ENCODE measurements at regions not wholly inside any gene's neighbourhood (a gene's known extent, or its start where the extent isn't known, plus 50 kb on each side); places are given as distances from the start of the nearest gene placed in this dataset.

DNA sequence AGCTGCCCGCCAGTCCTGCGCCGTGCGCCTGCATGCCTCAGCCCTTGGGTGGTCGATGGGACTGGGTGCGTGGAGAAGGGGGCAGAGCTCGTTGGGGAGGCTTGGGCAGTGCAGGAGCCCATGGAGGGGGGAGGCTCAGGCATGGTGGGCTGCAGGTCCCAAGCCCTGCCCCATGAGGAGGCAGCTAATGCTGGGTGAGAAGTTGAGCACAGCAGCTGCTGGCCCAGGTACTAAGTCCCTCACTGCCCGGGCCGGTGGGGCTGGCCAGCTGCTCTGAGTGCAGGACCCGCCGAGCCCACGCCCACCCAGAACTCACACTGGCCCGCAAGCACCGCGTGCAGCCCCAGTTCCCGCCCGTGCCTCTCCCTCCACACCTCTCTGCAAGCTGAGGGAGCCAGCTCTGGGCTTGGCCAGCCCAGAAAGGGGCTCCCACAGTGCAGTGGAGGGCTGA lies 764.3 kb upstream of the TYRP1 start:
- no peak for DNase-seq (ENCODE audit: low spot score)

DNA sequence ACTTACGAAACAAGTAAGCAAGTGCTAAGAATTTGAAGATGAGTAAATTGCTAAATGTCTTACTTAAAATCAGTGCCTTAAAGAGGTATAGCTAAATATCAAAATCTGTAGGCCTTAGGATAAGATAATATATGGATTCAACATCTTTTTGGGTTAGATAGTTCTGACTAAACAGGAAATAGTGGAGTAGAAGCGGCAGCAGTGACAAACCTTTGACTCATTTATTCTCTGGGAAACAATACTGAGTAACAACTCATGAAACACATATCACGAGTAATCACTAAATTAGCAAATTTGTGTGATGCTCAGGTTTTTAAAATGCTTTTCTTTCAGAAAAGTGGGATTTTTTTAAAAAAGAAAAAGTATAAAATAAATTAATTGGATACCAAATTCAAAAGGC lies 762.1 kb upstream of the TYRP1 start:
- DNase-seq (ENCODE audit: low spot score), result no peak

DNA sequence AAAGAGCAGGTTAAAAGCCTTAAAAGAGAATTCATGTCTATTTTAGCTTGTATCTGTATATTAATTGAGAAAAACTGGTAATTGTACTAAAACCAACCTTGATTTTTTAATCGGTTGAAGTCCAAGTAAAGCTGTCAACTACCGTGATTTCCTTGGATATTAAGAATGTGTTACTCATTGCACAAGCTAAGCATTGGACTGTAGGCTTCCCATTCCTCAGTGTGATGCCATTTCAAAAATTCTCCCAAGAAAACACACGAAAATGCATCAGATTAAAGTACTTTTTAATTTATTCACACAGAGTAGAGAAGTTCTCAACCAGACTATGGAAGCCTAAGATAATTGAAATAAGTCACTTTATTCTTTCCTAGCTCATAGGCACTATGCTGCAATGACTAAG lies 761.4 kb upstream of the TYRP1 start:
- no peak for DNase-seq (ENCODE audit: low spot score)

DNA sequence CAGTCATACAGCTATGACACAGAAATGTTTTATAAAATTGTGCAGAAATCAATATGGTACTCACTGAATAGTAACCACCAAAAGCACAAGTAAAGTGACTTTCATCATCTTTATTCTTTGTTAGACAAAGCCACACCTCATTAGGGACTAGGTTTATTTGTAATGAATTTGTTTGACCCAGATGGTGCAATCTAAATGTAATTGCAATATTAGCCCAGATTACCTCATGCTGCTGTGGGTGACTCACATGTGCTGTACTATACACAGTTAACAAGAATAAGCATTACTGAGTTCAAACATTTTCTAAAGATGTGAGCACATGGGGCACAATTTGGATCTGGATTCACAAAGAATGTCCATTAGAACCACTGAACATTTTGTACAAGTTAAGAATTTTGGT lies 759.3 kb upstream of the TYRP1 start:
- no peak for DNase-seq (ENCODE audit: low spot score)

DNA sequence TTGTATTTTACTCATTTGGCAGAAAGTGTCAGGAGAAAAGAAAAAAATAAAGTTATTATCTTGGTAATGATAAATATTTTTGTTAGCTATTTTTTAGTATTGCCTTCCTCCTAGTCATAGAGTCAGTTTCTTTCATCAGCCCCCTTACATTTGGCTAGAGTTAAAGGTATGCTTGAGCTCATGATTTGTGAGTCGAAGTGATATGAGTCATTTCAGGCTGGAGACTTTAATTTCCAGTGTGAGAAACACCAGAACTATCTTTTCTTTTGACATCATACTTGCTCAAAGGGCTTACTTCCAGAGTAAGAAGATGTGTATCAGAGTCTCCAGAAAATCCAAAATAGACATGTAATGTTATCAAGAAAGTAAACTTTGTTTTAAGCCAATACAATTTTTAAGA lies 746.7 kb upstream of the TYRP1 start:
- no peak for DNase-seq (ENCODE audit: low spot score)

DNA sequence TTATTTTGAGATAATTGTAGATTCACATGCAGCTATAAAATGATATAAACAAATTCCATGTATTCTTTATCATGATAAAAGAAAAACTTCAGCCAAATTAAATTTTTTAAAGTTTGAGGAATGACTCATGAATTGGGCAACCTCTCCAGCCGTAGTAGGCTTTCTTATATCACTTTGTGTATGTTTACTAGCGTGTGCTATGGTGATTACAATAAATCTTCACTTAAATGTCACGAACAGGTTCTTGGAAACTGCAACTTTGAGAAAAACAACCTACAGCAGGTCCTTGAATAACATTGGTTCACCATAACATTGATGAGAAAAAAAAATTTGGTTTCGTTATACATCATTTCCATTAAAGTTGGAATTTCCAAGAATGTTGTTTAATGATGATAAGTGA lies 730.9 kb upstream of the TYRP1 start:
- no peak for DNase-seq (ENCODE audit: low spot score)

DNA sequence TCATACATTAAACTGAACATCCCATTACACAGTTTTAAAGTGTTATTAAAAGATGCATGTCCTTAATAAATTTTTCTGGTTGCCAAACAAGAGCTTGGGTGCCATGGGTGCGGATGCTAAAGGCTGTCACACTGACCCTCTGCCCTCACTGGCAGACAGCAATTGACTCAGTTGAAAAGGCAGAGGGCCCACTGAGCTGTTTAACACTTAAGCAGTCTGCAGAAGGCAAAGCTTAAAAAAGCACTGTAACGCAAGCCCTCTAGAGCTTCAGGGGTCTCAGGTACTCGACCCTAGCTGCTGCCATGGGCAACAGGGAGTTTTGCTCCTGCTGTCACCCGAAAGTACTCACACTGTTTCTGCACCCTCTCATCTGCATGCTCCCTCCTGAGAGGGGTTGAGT lies 726.4 kb upstream of the TYRP1 start:
- no peak for DNase-seq (ENCODE audit: low spot score)

DNA sequence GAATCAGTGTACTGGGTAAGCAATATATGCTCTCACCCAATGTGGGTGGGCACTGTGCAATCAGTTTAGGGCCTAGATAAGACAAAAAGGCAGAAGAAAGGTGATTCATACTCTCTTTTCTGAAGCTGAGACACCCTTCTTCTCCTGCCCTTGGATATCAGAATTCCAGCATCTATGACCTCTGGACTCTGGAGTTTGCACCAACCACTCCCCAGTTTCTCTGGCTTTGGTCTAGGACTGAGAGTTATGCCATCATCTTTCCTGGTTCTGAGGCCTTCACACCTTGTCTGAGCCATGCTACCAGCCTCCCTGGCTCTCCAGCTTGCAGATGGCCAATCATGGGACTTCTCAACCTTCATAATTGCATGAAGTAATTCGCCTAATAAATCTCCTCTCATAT lies 724.6 kb upstream of the TYRP1 start:
- no peak for DNase-seq (ENCODE audit: low spot score)

DNA sequence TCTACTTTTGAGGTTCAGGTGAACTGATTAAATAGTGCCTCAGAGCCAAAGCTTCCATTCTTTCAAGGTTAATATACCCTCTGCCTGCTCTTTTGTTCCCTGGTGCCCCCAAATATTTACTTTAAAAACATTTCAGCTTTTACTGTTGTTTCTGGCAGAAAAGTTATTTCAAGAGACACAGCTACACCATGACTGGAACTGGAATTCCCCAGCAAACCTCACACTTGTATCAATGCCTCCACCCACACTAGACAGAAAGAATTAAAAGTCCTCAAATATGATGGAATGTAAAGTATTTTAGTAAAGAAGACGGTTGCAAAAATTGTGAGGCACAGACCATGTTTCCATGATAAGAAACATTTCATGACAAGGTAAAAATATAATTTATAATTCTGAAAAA lies 720.2 kb upstream of the TYRP1 start:
- DNase-seq (ENCODE audit: low spot score), result no peak

DNA sequence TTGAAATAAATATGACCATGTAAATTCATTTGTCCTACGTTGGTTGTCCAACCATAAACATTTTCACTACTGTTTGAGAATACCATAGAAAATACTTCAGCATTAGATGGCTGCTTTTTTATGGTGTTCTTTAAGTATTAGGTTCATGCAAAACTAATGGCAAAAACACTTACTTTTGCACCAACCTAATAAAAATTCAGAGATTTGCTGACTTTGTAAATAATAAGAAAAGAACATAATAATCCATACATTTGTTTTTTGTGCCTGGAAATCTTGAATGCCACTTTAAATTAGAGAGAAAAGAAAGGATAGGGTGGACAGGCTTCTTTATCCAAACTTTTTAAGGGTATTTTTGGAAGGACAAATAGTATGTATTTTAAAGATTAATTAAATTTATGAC lies 719.7 kb upstream of the TYRP1 start:
- DNase-seq (ENCODE audit: low spot score), result no peak

DNA sequence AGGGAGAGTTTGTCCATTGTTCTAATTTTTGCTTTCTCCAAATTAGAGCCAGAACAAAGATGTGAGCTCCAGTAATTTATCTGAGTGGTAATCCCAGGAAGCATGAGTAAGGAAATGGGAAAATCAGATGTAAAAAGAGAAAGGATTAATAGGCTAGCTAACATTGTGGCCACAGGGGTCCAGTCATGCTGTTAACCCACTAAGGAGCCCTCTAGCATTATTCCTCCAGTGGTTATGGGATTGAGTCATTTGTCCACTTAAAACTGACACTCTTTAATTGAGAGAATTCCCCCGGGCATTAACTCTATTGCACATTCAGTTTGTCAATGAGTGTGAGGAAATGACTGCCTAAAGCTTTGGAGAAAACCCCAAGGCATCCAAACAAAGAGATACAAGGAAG lies 700.3 kb upstream of the TYRP1 start:
- no peak for DNase-seq (ENCODE audit: low spot score)

DNA sequence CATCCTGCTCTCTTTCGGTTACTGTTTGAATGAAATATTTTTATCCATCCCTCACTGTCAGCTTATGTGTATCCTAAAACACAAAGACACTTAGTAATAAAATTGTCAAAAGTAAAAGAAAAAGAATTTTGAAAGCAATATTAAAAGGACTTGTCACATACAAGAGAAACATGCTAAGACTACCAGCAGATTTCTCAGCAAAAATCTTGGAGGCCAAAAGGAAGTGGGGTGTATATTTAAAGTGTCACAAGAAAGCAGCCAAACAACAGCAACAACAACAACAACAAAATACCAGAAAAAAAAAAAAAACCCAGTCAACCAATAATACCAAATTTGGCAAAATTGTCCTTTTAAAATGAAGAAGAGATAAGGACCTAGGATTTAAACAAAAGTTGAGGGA lies 678.7 kb upstream of the TYRP1 start:
- DNase-seq (ENCODE audit: low spot score), result no peak

DNA sequence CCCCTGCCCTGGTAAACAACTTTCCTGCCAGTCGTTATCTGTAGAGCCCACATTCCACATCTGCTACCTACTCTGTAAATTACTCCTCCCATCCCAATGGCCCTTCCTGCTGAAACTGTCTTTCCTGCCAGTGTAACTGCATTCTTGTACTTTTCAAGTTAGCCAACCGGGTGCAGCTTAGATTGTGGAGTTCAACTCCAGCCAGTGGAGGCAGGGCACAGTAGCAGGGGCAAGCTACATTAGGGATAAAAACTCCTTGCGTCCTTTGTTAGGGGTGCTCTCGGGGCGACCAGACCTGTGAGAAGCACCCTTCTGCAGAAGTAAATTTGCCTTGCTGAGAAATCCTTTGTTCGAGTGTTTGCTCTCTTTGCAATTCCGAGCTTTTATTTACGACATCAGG lies 639.0 kb upstream of the TYRP1 start:
- no peak for DNase-seq (ENCODE audit: low spot score)

DNA sequence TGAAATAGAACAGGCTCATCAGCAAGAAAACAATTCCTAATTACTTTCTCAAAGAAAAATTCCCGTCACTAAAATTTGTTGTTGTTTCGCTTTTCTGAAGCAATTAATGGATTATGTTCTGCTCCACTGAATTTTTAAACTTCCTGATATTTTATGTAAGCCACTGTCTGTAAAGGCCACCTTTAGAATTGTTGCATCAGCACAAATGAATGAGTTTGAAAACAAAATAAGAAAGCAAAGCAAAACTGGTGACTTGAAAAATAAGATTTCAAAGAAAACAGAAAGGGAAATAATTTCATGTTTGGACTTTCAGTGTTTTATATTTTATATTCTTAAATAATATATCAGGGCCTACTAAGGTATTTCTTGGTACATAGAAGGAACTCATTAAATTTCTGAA lies 636.3 kb upstream of the TYRP1 start:
- no peak for DNase-seq (ENCODE audit: low spot score)

DNA sequence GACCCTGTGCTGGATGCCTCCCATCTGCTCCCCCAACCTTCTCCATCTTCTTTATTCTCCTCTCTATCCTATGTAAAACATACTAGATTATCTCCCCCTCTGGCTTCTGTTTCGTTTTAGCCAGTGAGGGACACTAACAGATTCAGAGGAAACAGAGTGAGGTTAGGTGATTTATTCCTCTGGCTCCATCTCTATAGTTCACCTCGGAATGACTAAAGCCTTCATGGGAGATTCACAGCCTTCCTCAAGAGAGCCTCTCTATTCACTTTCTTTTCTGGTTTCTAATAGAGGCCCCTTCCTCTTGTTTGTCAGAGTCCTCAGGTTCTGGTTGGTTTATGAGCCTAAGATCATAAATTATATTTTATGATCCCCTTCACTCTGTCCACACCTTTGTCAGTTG lies 633.1 kb upstream of the TYRP1 start:
- DNase-seq (ENCODE audit: low spot score), result no peak

DNA sequence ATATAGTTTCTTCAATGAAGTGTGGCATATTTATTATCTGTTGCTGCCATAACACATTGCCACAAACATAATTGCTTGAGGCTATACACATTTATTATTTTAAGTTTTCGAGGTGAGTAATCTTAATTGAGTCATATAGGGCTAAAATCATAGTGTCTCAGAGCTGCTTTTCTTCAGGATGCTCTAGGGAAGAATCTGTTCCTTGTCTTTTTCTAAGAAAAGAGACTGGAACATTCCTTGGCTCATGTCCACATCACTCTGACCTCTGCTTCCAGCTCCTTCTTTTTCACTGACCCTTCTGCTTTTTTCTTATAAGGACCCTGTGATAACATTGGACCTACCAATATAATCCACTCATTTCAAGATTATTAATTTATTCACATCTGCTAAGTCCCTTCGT lies 632.4 kb upstream of the TYRP1 start:
- DNase-seq (ENCODE audit: low spot score), result no peak

DNA sequence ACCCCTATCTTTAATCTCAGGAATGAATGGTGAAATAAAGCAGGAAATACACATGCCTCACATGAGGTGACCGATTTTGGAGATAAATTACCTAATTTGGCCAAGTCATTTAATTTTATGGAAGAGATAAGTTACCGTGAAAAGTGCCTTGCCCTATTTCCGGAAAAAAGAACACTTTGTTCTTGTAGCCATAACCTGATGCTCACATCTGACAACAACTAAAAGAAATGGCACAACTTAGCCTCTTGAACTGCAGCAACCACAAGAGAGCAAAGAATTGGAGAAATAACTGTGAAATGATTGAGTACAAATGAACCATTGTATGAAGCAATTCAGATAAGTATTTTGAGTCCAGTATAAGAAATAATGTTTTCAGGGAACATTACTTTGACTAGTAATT lies 628.1 kb upstream of the TYRP1 start:
- no peak for DNase-seq (ENCODE audit: low spot score)

DNA sequence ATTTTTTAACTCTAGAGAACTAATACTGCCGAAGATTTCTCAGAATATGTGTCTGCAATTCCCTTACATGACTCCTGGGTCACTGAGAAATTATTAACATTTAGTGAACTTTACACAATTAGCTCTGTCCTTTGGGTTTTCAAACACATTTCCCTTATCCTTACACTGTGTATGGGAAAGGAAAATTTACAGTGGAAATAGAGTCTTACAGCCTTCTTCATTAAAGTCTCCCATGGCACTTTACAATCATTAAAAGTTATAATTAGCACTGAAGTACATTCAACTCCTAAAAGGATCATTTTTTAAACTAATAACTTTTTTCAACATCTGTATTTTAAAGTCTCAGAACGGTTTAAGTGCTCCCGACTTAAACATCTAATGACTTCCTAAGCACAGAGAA lies 627.5 kb upstream of the TYRP1 start:
- DNase-seq (ENCODE audit: low spot score), result no peak

DNA sequence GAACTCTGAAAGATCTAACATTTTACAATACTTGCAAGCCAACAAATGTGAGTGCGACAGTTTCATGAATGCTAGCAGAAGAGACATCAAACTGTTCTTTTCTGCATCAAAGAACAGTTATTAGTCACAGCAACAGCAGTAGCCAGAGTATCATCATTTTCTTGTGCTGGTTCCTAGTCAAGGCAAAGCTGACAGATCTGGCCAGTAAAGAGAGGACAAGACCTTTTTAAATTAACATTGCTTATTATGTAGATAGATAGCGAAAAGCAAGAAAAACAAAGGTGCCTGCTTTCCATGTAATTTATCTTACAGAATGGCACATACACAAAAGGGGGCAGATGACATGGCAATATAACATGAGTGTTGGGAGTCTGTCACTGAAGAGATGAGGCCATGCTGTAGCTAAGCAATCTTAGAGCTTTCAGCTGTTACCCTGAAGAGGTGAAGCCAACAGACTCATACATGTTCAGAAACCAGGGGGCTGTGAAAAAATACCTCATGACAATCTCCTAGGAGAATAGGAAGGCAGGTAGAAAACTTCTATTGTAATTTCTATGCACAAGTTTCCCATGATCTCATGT lies 626.6 kb upstream of the TYRP1 start:
- DNase-seq (ENCODE audit: low spot score), result no peak

DNA sequence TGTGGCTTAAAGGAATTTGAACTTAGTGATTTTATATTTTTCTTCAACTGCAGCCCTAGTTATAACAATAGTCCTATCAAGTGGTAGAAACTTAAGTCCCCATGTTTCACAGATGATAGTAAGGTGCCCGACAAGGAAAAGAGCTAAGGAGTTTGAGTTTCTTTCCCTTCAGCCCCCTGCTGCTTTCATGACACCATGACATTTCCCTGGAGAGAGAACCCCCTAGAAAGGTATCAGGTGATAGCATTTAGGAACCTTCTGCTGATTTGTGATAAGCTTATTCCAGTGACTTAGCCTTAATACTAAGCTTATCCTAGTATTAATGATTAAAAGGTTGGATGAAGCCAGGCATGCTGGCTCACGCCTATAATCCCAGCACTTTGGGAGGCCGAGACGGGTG lies 623.8 kb upstream of the TYRP1 start:
- no peak for DNase-seq (ENCODE audit: low spot score)

DNA sequence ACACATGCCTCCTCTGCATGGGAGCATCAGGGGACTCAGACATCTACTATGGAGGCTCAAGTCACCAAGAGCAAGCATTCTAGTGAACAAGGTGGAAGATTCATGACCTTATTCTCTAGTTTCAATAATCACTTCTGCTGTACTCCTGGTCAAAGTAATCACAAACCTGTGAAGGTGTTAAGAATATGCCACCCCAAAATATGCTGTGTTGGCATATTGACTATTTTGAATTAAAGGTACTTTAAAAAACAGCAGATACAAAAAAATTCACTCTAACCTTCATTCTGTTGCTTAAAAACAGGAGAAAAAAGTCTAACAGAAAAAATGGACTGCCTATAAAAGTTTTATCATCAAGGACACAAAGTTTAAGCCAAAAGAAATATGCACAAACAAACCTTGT lies 607.8 kb upstream of the TYRP1 start:
- no peak for DNase-seq (ENCODE audit: low spot score)

DNA sequence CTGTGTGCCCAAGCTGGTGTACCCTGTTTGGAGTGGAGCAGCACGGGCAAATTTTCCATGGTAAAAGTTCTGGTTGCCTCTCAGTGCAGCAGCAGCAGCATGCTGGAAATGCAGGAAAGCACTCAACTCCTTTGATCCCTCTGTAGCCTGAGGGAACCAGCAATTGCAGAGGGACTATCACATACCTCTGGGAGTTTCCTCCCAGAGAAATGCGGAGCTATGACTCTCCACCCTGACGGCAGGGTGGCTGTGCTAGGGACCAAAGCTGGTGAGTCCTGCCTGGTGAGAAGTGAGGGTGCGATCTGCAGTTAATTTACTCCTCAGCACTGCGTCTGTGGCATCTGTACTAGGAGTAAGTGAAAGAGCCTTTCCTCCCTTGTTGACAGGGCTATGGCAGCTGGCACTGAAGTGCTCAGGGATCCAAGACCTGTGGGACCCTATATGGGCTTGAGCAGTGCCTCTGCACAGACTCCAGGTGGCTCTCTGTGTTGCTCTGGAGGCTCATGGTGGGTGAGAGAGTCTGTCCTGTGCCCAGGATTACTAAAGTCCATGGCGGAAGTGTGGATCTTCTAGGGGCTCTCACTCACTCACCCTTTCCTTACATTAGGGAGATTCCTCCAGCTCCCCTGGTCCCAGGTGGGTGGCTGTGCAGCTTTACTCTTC lies 601.2 kb upstream of the TYRP1 start:
- DNase-seq (ENCODE audit: low spot score), result no peak

DNA sequence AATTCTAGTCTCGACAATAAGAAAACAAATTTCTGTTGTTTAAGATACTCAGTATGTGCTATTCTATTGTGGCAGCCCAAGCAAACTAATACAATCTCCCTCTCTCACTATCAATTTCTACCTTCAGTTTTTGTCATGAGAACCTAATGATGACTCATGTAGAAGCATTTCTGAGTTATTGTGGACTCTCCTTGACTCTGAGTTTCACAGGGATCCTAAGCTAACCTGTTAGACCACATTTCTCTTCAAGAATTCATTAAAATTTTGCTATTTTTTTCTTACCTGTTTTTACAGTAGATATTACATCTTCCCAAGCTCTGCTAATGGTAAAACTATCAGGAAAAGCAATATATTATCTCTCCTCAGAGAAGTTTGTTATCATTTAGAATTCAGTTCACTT lies 599.1 kb upstream of the TYRP1 start:
- DNase-seq (ENCODE audit: low spot score), result no peak

DNA sequence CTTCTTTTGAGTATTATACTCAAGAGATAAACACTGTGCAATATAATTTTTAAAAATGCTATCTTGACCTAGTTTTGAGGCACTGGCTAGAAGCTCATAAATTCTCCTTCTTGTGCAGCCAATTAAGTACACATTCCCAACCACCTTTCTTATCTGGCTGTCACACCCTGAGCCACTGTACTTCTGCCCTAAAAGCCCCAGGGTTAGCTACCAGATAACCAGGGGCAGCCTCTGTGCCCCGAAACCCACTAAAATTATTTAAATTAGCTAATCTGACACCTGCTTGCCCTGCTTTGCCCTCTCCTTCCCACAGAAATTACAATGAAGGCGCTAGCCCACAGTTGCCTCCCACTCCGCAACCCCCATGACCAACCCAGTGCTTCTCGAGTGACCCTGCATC lies 597.3 kb upstream of the TYRP1 start:
- DNase-seq (ENCODE audit: low spot score), result no peak

DNA sequence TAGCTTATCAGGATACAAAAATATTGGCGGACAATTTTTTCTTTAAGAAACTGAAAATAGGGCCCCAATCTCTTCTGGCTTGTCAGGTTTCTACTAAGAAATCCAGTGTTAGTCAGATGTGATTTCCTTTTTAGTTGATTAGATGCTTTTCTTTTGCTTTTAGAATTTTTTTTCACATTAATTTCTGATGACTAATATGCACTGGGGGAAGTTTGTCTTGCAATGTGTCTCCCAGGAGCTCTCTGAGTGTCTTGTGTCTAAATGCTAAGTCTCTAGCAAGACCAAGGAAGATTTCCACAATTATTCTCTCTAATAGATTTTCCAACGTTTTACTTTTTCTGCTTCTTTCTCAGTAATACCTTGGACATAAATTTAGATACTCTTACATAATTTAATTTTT lies 559.8 kb upstream of the TYRP1 start:
- no peak for DNase-seq (ENCODE audit: low spot score)

All from HuH-7 (cell line).